GM12873 (cell line): ENCODE measurements at regions not wholly inside any gene's neighbourhood (a gene's known extent, or its start where the extent isn't known, plus 50 kb on each side); places are given as distances from the start of the nearest gene placed in this dataset.

ENCODE experiments used
- TF ChIP-seq, protein P1 (sequence below): IDR thresholded peaks from 2 replicates; pipeline ENCODE4 v1.5.1; 2012; ENCODE audit warnings: low read depth, mild to moderate bottlenecking, moderate library complexity, low read length, control low read depth; ENCODE audit not compliant: insufficient read depth; ENCODE audit errors: missing control alignments

DNA sequence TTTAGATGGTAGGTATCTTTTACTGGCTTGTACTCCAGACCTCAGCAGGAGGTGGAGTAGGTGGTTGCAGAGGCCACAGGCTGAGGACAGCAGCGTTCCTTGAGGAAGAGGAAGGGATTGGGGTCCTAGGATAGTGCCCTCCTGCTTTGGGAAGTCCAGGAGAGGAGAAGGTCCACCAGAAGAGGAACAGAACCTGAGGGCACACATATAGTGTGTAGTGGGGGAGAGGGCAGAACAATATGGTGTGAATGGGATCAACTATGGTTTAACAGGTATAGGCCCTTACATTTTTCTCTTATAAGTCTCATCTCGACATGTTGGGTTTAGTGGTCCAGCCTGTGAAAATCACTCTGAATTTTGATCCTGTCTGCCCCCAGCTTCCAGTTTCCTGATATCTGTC, 229.1 kb upstream of the ZBED5 start:
- TF ChIP-seq, protein P1, sequence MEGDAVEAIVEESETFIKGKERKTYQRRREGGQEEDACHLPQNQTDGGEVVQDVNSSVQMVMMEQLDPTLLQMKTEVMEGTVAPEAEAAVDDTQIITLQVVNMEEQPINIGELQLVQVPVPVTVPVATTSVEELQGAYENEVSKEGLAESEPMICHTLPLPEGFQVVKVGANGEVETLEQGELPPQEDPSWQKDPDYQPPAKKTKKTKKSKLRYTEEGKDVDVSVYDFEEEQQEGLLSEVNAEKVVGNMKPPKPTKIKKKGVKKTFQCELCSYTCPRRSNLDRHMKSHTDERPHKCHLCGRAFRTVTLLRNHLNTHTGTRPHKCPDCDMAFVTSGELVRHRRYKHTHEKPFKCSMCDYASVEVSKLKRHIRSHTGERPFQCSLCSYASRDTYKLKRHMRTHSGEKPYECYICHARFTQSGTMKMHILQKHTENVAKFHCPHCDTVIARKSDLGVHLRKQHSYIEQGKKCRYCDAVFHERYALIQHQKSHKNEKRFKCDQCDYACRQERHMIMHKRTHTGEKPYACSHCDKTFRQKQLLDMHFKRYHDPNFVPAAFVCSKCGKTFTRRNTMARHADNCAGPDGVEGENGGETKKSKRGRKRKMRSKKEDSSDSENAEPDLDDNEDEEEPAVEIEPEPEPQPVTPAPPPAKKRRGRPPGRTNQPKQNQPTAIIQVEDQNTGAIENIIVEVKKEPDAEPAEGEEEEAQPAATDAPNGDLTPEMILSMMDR = no peak

DNA sequence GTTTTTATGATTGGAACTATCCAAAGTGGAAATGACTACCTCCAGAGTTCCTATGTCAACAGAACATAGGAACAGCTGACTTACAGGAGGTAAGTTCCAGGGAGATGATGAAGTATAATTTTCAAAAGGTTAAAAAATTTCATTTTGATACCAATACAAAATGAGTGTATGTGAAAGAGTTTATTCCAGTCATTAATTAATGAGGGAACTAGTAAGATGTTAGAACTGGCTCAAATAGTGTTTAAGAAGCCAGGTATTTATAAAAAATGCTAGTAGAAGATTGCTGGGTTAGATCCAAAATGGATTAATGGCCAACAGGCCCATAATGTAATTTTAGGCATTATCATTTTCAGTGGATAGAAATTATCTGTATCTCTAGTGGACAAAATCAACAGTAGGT, 227.7 kb upstream of the ZBED5 start:
- TF ChIP-seq, protein P1 = no peak

DNA sequence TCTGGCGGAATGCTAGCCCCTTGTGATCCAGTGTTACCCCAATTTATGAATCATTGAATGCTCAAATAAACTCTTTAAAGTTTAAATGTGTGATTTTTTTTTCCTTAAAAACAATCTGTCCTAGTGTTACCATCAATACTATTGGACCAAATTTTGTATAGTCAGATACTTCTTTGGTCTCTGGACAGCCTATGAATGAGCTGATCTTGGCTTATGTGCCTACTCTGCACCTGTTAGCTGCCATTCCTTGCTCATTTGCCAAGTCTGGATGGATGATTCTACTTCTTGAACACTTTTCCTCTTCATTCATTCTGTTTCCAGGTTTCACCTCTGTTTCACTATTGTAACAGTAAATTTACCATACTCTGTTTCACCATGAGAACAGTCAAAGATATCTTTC, 226.5 kb upstream of the ZBED5 start:
- TF ChIP-seq, protein P1 = no peak

DNA sequence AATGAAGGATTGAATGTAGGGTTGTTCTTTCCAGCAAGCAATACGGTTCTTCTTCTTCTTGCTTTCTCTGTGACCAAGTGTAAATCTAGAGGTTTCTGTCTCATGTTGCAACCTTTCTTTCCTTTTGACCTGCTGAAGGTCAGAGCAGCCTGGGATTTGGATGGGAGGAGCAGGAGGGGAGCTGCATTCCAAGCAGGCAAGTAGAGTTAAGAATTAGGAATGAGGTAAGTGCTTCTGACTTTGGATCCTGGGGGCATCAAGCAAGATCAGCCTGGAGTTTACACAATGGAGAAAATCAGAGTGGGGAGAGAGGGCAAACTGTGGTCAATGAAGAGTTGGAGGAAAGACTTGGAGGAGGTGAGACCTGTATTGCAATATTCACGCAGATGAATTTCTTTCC, 225.6 kb upstream of the ZBED5 start:
- TF ChIP-seq, protein P1 = no peak

DNA sequence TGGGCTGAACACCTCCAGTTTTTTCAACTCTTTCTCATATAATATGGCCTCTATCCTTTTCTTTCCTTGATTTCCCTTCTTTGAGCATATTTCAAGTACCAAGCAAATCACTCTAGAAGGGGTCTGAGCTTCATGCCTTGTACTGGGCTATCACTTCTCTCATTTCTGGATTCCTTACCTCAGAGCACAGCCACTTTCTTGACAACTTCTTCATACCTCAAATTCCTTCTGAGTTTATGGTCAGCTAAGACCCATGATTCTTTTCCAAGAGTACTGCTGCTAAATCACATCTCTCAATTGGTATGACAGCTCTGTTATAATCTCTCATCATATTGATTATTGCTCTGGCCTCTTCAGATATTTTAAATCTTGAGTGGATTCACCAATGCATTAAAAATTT, 224.8 kb upstream of the ZBED5 start:
- TF ChIP-seq, protein P1 = no peak

DNA sequence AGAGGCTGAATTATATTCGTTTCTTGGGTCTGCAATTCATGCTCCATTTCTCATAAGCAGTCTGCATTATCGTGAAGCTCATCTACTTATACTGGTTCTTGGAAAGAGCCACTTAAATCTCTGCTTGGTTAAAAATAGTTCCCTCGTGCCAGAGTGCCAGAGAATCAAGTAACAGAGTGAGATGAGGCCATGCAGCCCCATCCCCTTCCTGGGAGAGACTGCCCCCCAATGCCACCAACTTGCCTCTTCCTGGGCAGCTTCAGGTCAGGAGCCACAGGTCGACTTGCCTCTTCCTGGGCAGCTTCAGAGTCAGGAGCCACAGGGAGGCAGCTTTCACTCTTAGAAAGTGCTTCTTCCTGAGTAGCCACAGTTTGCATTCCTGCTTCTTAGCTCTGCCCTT, 223.9 kb upstream of the ZBED5 start:
- TF ChIP-seq, protein P1 = no peak

DNA sequence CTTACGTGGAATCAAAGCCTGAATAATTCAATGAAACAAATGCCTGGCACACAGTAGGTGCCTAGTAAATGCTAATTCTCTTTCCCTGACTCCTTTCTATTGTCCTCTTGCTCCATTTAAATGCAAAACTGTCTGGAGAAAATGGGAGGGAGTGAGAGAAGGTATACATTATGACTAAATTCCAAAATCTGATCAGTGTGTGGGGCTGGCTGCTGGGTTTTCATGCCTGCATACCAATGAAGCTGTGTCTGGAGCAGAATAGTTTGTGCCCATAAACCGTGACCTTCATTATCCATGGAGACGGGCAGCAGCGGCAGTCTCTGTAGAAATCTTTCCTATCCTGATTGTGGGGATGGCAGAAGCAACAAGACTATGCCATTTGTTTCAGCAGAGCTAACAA, 223.4 kb upstream of the ZBED5 start:
- TF ChIP-seq, protein P1 = no peak
